Smooth muscle cell (in vitro differentiated cells): ENCODE measurements at regions not wholly inside any gene's neighbourhood (a gene's known extent, or its start where the extent isn't known, plus 50 kb on each side); places are given as distances from the start of the nearest gene placed in this dataset.

Experiments
- DNase-seq: peaks from one replicate; lab custom pipeline; 2025; ENCODE audit not compliant: unreplicated experiment; lab: John Stamatoyannopoulos, UW
- H2AFZ ChIP-seq: fragments of 200-600 bp; sonication (generic); 2 replicates; pipeline ENCODE4 v1.6.0; 2016; ENCODE audit warnings: antibody characterized with exemption, low read depth, mild to moderate bottlenecking
- H3F3A ChIP-seq: fragments of 200-600 bp; sonication (generic); 2 replicates; pipeline ENCODE4 v1.6.0; 2017; ENCODE audit warnings: antibody characterized with exemption, low read depth
- H3K27ac ChIP-seq: fragments of 200-600 bp; sonication (generic); 2 replicates; pipeline ENCODE4 v1.5.1; 2016; ENCODE audit warnings: low read depth, mild to moderate bottlenecking
- H3K27me3 ChIP-seq: fragments of 200-600 bp; sonication (generic); 2 replicates; pipeline ENCODE4 v1.6.1; 2016; ENCODE audit warnings: low read depth, mild to moderate bottlenecking
- H3K36me3 ChIP-seq: fragments of 200-600 bp; sonication (generic); 2 replicates; pipeline ENCODE4 v1.5.1; 2016; ENCODE audit warnings: low read depth
- H3K4me1 ChIP-seq: fragments of 200-600 bp; sonication (generic); 2 replicates; pipeline ENCODE4 v1.5.1; 2016; ENCODE audit warnings: low read depth
- H3K4me2 ChIP-seq: fragments of 200-600 bp; sonication (generic); 2 replicates; pipeline ENCODE4 v1.6.0; 2016; ENCODE audit warnings: mild to moderate bottlenecking
- H3K4me3 ChIP-seq: fragments of 200-600 bp; sonication (generic); 2 replicates; pipeline ENCODE4 v1.5.1; 2016; ENCODE audit warnings: mild to moderate bottlenecking
- H3K79me2 ChIP-seq: fragments of 200-600 bp; sonication (generic); 2 replicates; pipeline ENCODE4 v1.6.0; 2016; ENCODE audit warnings: low read depth, mild to moderate bottlenecking
- H3K9ac ChIP-seq: fragments of 200-600 bp; sonication (generic); 2 replicates; pipeline ENCODE4 v1.6.0; 2016; ENCODE audit warnings: low read depth
- H3K9me3 ChIP-seq: fragments of 200-600 bp; sonication (generic); replicated peaks from 2 replicates; pipeline ENCODE4 v1.5.1; 2016; ENCODE audit warnings: low read depth
- H4K20me1 ChIP-seq: fragments of 200-600 bp; sonication (generic); 2 replicates; pipeline ENCODE4 v1.6.0; 2016; ENCODE audit warnings: low read depth
- CTCF ChIP-seq: fragments of 200-600 bp; sonication (generic); IDR thresholded peaks from 2 replicates; pipeline ENCODE4 v1.5.1; 2017; ENCODE audit warnings: borderline replicate concordance, mild to moderate bottlenecking, antibody characterized with exemption; ENCODE audit not compliant: insufficient read depth, poor library complexity, severe bottlenecking
- WGBS: methylation state at CpG from one replicate; pipeline ENCODE4 v1.1.7; 2016; ENCODE audit warnings: low lambda C conversion rate; 5-methylcytosine and 5-hydroxymethylcytosine counted together

- WGBS, result 84% methylated on average over 2 of the region's 2 CpGs
- Histone ChIP-seq H2AFZ (no peak overlapping the region), H3F3A (no peaks in the 10 kb centered on the region), H3K27ac (no peak overlapping the region), H3K27me3 (no peaks in the 10 kb centered on the region), H4K20me1 (no peaks in the 10 kb centered on the region), H3K4me1 (no peaks in the 10 kb centered on the region), H3K4me2 (no peak overlapping the region), H3K4me3 (no peak overlapping the region), H3K9ac (no peak overlapping the region), H3K36me3 (no peaks in the 10 kb centered on the region), H3K79me2 (no peaks in the 10 kb centered on the region), H3K9me3 (no peaks in the 10 kb centered on the region)
- no peak for DNase-seq
- TF ChIP-seq CTCF, result no peak
These were observed 276.0 kb downstream of the AUH start for GRCh38 chr9:91085517-91086291.

- no peak for TF ChIP-seq CTCF
- no peaks in the 10 kb centered on the region for H3K36me3 ChIP-seq
- H2AFZ ChIP-seq, result no peak overlapping the region
- H3K4me3 ChIP-seq, result no peak overlapping the region
- H4K20me1 ChIP-seq, result no peaks in the 10 kb centered on the region
- H3F3A ChIP-seq, result no peaks in the 10 kb centered on the region
- DNase-seq, result no peak
- H3K9me3 ChIP-seq, result no peaks in the 10 kb centered on the region
- H3K9ac ChIP-seq, result no peak overlapping the region
- no peaks in the 10 kb centered on the region for H3K4me1 ChIP-seq
- H3K79me2 ChIP-seq, result no peaks in the 10 kb centered on the region
- no peaks in the 10 kb centered on the region for H3K27me3 ChIP-seq
- no peak overlapping the region for H3K4me2 ChIP-seq
- no peak overlapping the region for H3K27ac ChIP-seq
These were observed 274.9 kb downstream of the AUH start for GRCh38 chr9:91086657-91087461.

- H4K20me1 ChIP-seq, result no peaks in the 10 kb centered on the region
- no peaks in the 10 kb centered on the region for H3K36me3 ChIP-seq
- no peak overlapping the region for H3K9ac ChIP-seq
- H3K4me1 ChIP-seq, result no peaks in the 10 kb centered on the region
- no peaks in the 10 kb centered on the region for H3K9me3 ChIP-seq
- H3F3A ChIP-seq, result no peaks in the 10 kb centered on the region
- no peak overlapping the region for H3K4me2 ChIP-seq
- no peaks in the 10 kb centered on the region for H3K79me2 ChIP-seq
- no peak for DNase-seq
- H3K27ac ChIP-seq, result no peak overlapping the region
- H2AFZ ChIP-seq, result no peak overlapping the region
- H3K27me3 ChIP-seq, result no peaks in the 10 kb centered on the region
- H3K4me3 ChIP-seq, result no peak overlapping the region
- TF ChIP-seq CTCF, result no peak
These were observed 274.3 kb downstream of the AUH start for GRCh38 chr9:91087462-91087759.
